Osteoblast (primary cell): ENCODE measurements at regions not wholly inside any gene's neighbourhood (a gene's known extent, or its start where the extent isn't known, plus 50 kb on each side); places are given as distances from the start of the nearest gene placed in this dataset.

ENCODE experiments used
- DNase-seq: peaks from one replicate; pipeline ENCODE4 v3.0.0; 2011; ENCODE audit warnings: low spot score, mixed read lengths; ENCODE audit not compliant: insufficient read length; ENCODE audit errors: missing footprints
- H2AFZ ChIP-seq: 2 replicates; pipeline ENCODE4 v1.6.0; 2011; ENCODE audit warnings: mild to moderate bottlenecking, low read length
- H3K27ac ChIP-seq: 2 replicates; pipeline ENCODE4 v1.5.1; 2011; ENCODE audit warnings: mild to moderate bottlenecking, low read depth, low read length, moderate library complexity
- H3K27me3 ChIP-seq: 2 replicates; pipeline ENCODE4 v1.6.0; 2012; ENCODE audit warnings: mild to moderate bottlenecking, control low read depth, inconsistent platforms, low read length, moderate library complexity; ENCODE audit not compliant: insufficient read depth
- H3K36me3 ChIP-seq: 2 replicates; pipeline ENCODE4 v1.5.1; 2011; ENCODE audit warnings: mild to moderate bottlenecking, low read length, control low read depth, moderate library complexity; ENCODE audit not compliant: insufficient read depth
- H3K4me1 ChIP-seq: 2 replicates; pipeline ENCODE4 v1.5.1; 2011; ENCODE audit warnings: mild to moderate bottlenecking, low read length, control low read depth, moderate library complexity; ENCODE audit not compliant: insufficient read depth
- H3K4me2 ChIP-seq: 2 replicates; pipeline ENCODE4 v1.6.0; 2011; ENCODE audit warnings: mild to moderate bottlenecking, low read length; ENCODE audit not compliant: insufficient read depth
- H3K4me3 ChIP-seq: fragments of 200-600 bp; sonication (generic); 3 replicates; pipeline ENCODE4 v1.5.1; 2012; ENCODE audit warnings: mild to moderate bottlenecking, low read length, inconsistent platforms; ENCODE audit not compliant: insufficient read depth
- H3K79me2 ChIP-seq: 2 replicates; pipeline ENCODE4 v1.6.0; 2012; ENCODE audit warnings: mild to moderate bottlenecking, low read length, control low read depth, inconsistent platforms; ENCODE audit not compliant: insufficient read depth
- H3K9me3 ChIP-seq: 2 replicates; pipeline ENCODE4 v1.5.1; 2011; ENCODE audit warnings: low read depth, low read length, control low read depth
- H4K20me1 ChIP-seq: 2 replicates; pipeline ENCODE4 v1.6.0; 2012; ENCODE audit warnings: mild to moderate bottlenecking, low read length, control low read depth; ENCODE audit not compliant: insufficient read depth
- CTCF ChIP-seq: IDR thresholded peaks from 2 replicates; pipeline ENCODE4 v1.5.1; 2011; ENCODE audit warnings: mild to moderate bottlenecking, low read depth, low read length, moderate library complexity; ENCODE audit errors: extremely low read depth

GRCh38 chr4:31334086-31334910, 614.1 kb downstream of the PCDH7 start:
- H3K4me1 ChIP-seq: no peaks in the 10 kb centered on the region

GRCh38 chr4:31338000-31338399, 617.8 kb downstream of the PCDH7 start:
- TF ChIP-seq CTCF: no peak
- Histone ChIP-seq H3K27ac (no peak overlapping the region), H4K20me1 (no peaks in the 10 kb centered on the region), H2AFZ (no peak overlapping the region), H3K9me3 (no peaks in the 10 kb centered on the region), H3K4me1 (no peaks in the 10 kb centered on the region), H3K79me2 (no peaks in the 10 kb centered on the region), H3K4me2 (no peak overlapping the region), H3K4me3 (no peak overlapping the region), H3K36me3 (no peaks in the 10 kb centered on the region), H3K27me3 (no peaks in the 10 kb centered on the region)
- peak; percentile 0 for DNase-seq

More at GRCh38 chr4:31334086-31334910, 614.1 kb downstream of the PCDH7 start:
- Histone ChIP-seq H3K9me3 (no peaks in the 10 kb centered on the region), H3K27me3 (no peaks in the 10 kb centered on the region), H2AFZ (no peak overlapping the region), H3K4me3 (no peak overlapping the region), H4K20me1 (no peaks in the 10 kb centered on the region), H3K36me3 (no peaks in the 10 kb centered on the region), H3K27ac (no peak overlapping the region), H3K79me2 (no peaks in the 10 kb centered on the region), H3K4me2 (no peak overlapping the region)
- no peak for DNase-seq
- TF ChIP-seq CTCF: no peak

GRCh38 chr4:31341601-31342359, 621.6 kb downstream of the PCDH7 start:
- DNase-seq: no peak
- TF ChIP-seq CTCF: no peak
- Histone ChIP-seq H3K4me2 (no peak overlapping the region), H3K4me3 (no peak overlapping the region), H3K4me1 (no peaks in the 10 kb centered on the region), H3K79me2 (no peaks in the 10 kb centered on the region), H3K27ac (no peak overlapping the region), H2AFZ (no peak overlapping the region), H4K20me1 (no peaks in the 10 kb centered on the region), H3K9me3 (no peaks in the 10 kb centered on the region), H3K36me3 (no peaks in the 10 kb centered on the region), H3K27me3 (no peaks in the 10 kb centered on the region)

GRCh38 chr4:31343061-31343460, 622.9 kb downstream of the PCDH7 start:
- no peak overlapping the region for H2AFZ ChIP-seq
- no peaks in the 10 kb centered on the region for H3K4me1 ChIP-seq
- H3K4me3 ChIP-seq: no peak overlapping the region
- H3K27me3 ChIP-seq: no peaks in the 10 kb centered on the region
- no peaks in the 10 kb centered on the region for H3K36me3 ChIP-seq
- H4K20me1 ChIP-seq: no peaks in the 10 kb centered on the region
- TF ChIP-seq CTCF: no peak
- H3K9me3 ChIP-seq: no peaks in the 10 kb centered on the region
- H3K4me2 ChIP-seq: no peak overlapping the region
- no peak for DNase-seq
- no peaks in the 10 kb centered on the region for H3K79me2 ChIP-seq
- H3K27ac ChIP-seq: no peak overlapping the region
